Lung (tissue), 11 donors: ENCODE measurements at regions not wholly inside any gene's neighbourhood (a gene's known extent, or its start where the extent isn't known, plus 50 kb on each side); places are given as distances from the start of the nearest gene placed in this dataset.

Source experiments
- ATAC-seq: fragments of 200-7000 bp; cut with Tn5 transposase; one replicate; pipeline ENCODE4 v1.9.1; 2020; ENCODE audit warnings: moderate number of reproducible peaks; ENCODE audit not compliant: insufficient read depth, low FRiP score
- DNase-seq, 3 donors: peaks; one replicate each; pipeline ENCODE4 v3.0.0-alpha.2; 2013 to 2017
- H3K27ac ChIP-seq, 2 donors: one replicate each; pipeline ENCODE4 v1.5.1; 2013; ENCODE audit warnings: mild to moderate bottlenecking in 2 of 2, moderate library complexity in 2 of 2, control low read depth in 1 of 2, inconsistent platforms in 1 of 2, low read depth in 1 of 2, low read length in 1 of 2
- H3K27me3 ChIP-seq, 3 donors: one replicate each; pipeline ENCODE4 v1.5.1; 2013; ENCODE audit warnings: low read length in 2 of 3; ENCODE audit not compliant: control insufficient read depth in 3 of 3, insufficient read depth in 3 of 3
- H3K36me3 ChIP-seq, 4 donors: one replicate each; pipeline ENCODE4 v1.5.1; 2013; ENCODE audit warnings: low read length in 4 of 4, mild to moderate bottlenecking in 1 of 4, moderate library complexity in 1 of 4; ENCODE audit not compliant: control insufficient read depth in 4 of 4, insufficient read depth in 4 of 4
- H3K4me1 ChIP-seq, 5 donors: one replicate each; pipeline ENCODE4 v1.5.1; 2013; ENCODE audit warnings: low read length in 5 of 5, mild to moderate bottlenecking in 2 of 5, moderate library complexity in 1 of 5; ENCODE audit not compliant: control insufficient read depth in 5 of 5, insufficient read depth in 5 of 5
- H3K4me3 ChIP-seq: one replicate; pipeline ENCODE4 v1.5.1; 2013; ENCODE audit warnings: mild to moderate bottlenecking, control low read depth, moderate library complexity
- H3K9ac ChIP-seq, 2 donors: one replicate each; pipeline ENCODE4 v1.5.1; 2013; ENCODE audit warnings: low read length in 2 of 2, control low read depth in 1 of 2; ENCODE audit not compliant: insufficient read depth in 1 of 2
- H3K9me3 ChIP-seq, 4 donors: one replicate each; pipeline ENCODE4 v1.5.1; 2013; ENCODE audit warnings: low read length in 3 of 4, mild to moderate bottlenecking in 1 of 4, moderate library complexity in 1 of 4; ENCODE audit not compliant: control insufficient read depth in 4 of 4, insufficient read depth in 3 of 4
- WGBS, 2 donors: extraction: QIAGEN DNeasy Blood & Tissue Kit; methylation state at CpG; one replicate each; pipeline ENCODE4 v1.1.7; 2013; 5-methylcytosine and 5-hydroxymethylcytosine counted together
- TF ChIP-seq, protein P1 (sequence below): IDR thresholded peaks from 2 replicates; pipeline ENCODE4 v1.5.1; 2012; ENCODE audit warnings: mild to moderate bottlenecking; ENCODE audit errors: control extremely low read depth, extremely low read depth
- donor health status: control.
- donor health status: control.
- donor health status: Bipolar disorder and iron deficiency.
- donor health status: healthy.
- donor health status: DM: yes; HTN: yes; CAD: no.

DNA sequence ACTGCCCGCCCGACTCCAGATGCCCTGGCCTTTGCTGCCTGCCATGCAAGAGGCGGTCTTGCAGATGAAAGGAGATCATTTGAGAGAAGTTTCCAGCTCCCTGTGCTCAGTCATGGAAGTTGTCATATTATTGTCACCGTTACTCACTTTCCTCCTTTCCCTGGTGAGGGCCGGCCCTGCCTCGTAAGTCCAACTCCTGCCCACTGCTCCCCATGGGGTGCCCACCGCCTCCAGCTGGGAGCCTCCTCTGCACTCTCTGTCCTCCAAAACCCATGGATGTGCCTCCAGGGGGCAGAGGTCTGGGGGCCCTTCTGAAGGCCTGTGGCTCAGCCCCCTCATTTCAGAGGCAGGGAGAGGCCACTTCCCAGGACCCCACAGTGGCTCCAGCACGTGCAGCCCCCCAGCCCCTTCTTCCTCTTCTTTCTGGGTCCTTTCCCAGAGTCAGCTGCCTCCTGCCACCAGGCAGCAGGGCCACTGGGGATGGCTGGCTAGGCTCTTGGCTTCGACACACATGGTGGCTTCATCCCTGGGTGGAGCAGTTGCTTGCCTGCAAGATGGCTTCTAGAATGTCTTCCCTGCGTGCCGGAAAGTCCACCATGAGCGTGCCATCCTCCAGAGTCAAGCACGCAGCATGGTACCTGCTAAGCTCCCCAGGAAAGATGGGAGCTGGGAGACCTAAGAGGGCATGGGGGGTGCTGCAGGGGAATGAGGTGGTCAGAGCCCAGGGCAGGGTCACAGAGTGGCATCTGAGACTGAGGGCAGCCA lies 97.9 kb upstream of the RUNX3 start:
- no peak overlapping the region for H3K27ac ChIP-seq
- no peak overlapping the region for H3K4me3 ChIP-seq
- H3K9ac ChIP-seq: no peak overlapping the region
- DNase-seq: no peak
- no peak for ATAC-seq
- no peaks in the 10 kb centered on the region for H3K36me3 ChIP-seq
- WGBS, 2 donors: 81 to 84% methylated on average over 13 of the region's 13 CpGs
- no peaks in the 10 kb centered on the region for H3K9me3 ChIP-seq
- TF ChIP-seq, protein P1, sequence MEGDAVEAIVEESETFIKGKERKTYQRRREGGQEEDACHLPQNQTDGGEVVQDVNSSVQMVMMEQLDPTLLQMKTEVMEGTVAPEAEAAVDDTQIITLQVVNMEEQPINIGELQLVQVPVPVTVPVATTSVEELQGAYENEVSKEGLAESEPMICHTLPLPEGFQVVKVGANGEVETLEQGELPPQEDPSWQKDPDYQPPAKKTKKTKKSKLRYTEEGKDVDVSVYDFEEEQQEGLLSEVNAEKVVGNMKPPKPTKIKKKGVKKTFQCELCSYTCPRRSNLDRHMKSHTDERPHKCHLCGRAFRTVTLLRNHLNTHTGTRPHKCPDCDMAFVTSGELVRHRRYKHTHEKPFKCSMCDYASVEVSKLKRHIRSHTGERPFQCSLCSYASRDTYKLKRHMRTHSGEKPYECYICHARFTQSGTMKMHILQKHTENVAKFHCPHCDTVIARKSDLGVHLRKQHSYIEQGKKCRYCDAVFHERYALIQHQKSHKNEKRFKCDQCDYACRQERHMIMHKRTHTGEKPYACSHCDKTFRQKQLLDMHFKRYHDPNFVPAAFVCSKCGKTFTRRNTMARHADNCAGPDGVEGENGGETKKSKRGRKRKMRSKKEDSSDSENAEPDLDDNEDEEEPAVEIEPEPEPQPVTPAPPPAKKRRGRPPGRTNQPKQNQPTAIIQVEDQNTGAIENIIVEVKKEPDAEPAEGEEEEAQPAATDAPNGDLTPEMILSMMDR: no peak
- H3K27me3 ChIP-seq: no peaks in the 10 kb centered on the region
- H3K4me1 ChIP-seq: peaks cover 0 to 3% (median 0%) of the 10 kb centered on the region in 5 donors

DNA sequence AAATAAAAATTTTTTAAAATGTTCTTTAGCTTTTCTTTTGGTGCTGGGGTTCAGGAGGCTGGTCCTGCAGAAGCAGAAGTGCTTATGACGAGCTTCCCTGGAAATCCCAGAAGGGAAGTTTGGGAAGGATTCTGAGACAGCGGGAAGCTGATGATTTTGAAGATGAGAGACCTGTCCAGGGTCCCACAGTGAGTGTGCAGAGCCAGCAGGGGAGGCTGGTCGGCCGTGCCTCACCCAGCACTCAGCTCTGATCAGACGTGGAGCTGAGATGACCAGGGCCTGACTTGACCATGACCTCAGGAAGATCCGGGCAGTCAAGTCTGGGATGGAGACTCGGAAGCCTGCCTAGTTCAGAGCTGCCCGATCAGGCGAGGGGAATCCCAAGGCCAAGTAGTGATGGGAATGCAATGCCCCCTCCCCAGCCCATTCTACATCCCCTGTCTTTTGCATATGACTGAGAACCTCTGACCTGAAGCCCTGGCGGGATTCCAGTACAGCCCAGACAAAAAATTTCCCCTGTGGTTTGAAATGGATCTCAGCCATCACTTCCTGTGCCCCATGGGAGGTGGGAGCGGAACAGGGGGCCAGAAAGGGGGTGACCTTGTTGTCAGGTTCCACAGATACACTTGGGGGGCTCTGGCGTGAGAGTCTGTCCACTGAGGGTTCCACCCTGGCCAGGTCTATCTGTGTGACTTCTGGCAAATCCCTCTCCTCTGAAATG lies 96.8 kb upstream of the RUNX3 start:
- DNase-seq (no peak), ATAC-seq (no peak)
- Histone ChIP-seq H3K27me3 (no peaks in the 10 kb centered on the region), H3K4me1 (peaks cover 0 to 7% (median 1%) of the 10 kb centered on the region in 5 donors), H3K27ac (no peak overlapping the region), H3K36me3 (no peaks in the 10 kb centered on the region), H3K9me3 (no peaks in the 10 kb centered on the region), H3K9ac (no peak overlapping the region), H3K4me3 (no peak overlapping the region)
- TF ChIP-seq, protein P1: no peak
- 42 to 55% methylated on average over 12 of the region's 12 CpGs for WGBS, 2 donors

DNA sequence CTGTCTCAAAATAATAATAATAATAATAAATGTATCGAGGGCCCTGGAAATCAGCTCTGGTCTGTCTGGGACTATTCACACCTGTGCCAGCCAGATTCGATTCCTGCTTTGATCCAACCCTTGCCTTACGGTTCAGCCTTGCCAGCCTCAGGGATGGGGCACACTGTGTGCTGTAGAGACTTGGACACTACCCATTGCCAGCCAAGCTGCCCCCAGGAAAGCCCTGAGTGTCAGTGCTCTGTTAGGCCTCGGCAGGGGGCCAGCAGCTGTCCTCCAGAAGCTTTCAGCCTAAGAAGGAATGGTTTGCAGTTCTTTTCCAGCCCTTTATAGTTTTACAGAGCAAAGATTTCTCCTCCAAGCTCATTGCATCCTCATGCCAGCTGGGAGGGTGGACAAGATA lies 96.2 kb upstream of the RUNX3 start:
- H3K9ac ChIP-seq: no peak overlapping the region
- H3K27ac ChIP-seq: no peak overlapping the region
- H3K9me3 ChIP-seq: no peaks in the 10 kb centered on the region
- WGBS, 2 donors: 86 to 100% methylated on average over 4 of the region's 4 CpGs
- H3K36me3 ChIP-seq: no peaks in the 10 kb centered on the region
- no peaks in the 10 kb centered on the region for H3K27me3 ChIP-seq
- TF ChIP-seq, protein P1: no peak
- H3K4me3 ChIP-seq: no peak overlapping the region
- peaks cover 0 to 7% (median 0%) of the 10 kb centered on the region in 5 donors for H3K4me1 ChIP-seq
- no peak for DNase-seq
- ATAC-seq: no peak
